ENCODE measurements at regions not wholly inside any gene's neighbourhood (a gene's known extent, or its start where the extent isn't known, plus 50 kb on each side); places are given as distances from the start of the nearest gene placed in this dataset.
A peak's percentile ranks its signal among the peaks of the same experiment; 100 is the strongest.

- no peak for DNase-seq
Measured at GRCh38 chr5:92484484-92484883, 1096.5 kb downstream of the NR2F1-AS1 start.

GRCh38 chr5:92472981-92473566 is 1090.0 kb upstream of the ARRDC3 start:
- no peak for DNase-seq

GRCh38 chr5:92471861-92472260 is 1088.7 kb upstream of the ARRDC3 start:
- no peak for DNase-seq

- DNase-seq, result no peak
Measured at GRCh38 chr5:92470770-92471169, 1087.7 kb upstream of the ARRDC3 start.

- DNase-seq, result no peak
Measured at GRCh38 chr5:92468295-92468694, 1085.2 kb upstream of the ARRDC3 start.

GRCh38 chr5:92467695-92468094 is 1084.6 kb upstream of the ARRDC3 start:
- no peak for DNase-seq

GRCh38 chr5:92460505-92460904 is 1077.4 kb upstream of the ARRDC3 start:
- no peak for DNase-seq

- no peak for DNase-seq
Measured at GRCh38 chr5:92459654-92460053, 1076.5 kb upstream of the ARRDC3 start.

GRCh38 chr5:92455011-92455410 is 1071.9 kb upstream of the ARRDC3 start:
- DNase-seq, result no peak

- DNase-seq, result no peak
Measured at GRCh38 chr5:92444888-92445287, 1061.8 kb upstream of the ARRDC3 start.

- DNase-seq, result no peak
Measured at GRCh38 chr5:92435781-92436180, 1052.7 kb upstream of the ARRDC3 start.

- no peak for DNase-seq
Measured at GRCh38 chr5:92429646-92430045, 1046.5 kb upstream of the ARRDC3 start.

GRCh38 chr5:92428415-92428814 is 1045.3 kb upstream of the ARRDC3 start:
- no peak for DNase-seq

GRCh38 chr5:92424785-92425426 is 1041.8 kb upstream of the ARRDC3 start:
- DNase-seq, result no peak

- DNase-seq, result no peak
Measured at GRCh38 chr5:92421942-92422341, 1038.8 kb upstream of the ARRDC3 start.

- no peak for DNase-seq
Measured at GRCh38 chr5:92421196-92421595, 1038.1 kb upstream of the ARRDC3 start.

- DNase-seq, result no peak
Measured at GRCh38 chr5:92419261-92419660, 1036.1 kb upstream of the ARRDC3 start.

- no peak for DNase-seq
Measured at GRCh38 chr5:92418341-92418740, 1035.2 kb upstream of the ARRDC3 start.

GRCh38 chr5:92409134-92409533 is 1026.0 kb upstream of the ARRDC3 start:
- no peak for DNase-seq

- DNase-seq, result no peak
Measured at GRCh38 chr5:92402956-92403702, 1020.0 kb upstream of the ARRDC3 start.

GRCh38 chr5:92402045-92402444 is 1018.9 kb upstream of the ARRDC3 start:
- no peak for DNase-seq

GRCh38 chr5:92401492-92401891 is 1018.4 kb upstream of the ARRDC3 start:
- DNase-seq, result peak; percentile 68

GRCh38 chr5:92394936-92395335 is 1011.8 kb upstream of the ARRDC3 start:
- no peak for DNase-seq

GRCh38 chr5:92390657-92391056 is 1007.5 kb upstream of the ARRDC3 start:
- DNase-seq, result no peak
